IPS-NIHi11 (cell line): ENCODE measurements at regions not wholly inside any gene's neighbourhood (a gene's known extent, or its start where the extent isn't known, plus 50 kb on each side); places are given as distances from the start of the nearest gene placed in this dataset.

Experiments
- DNase-seq: peaks from one replicate; pipeline ENCODE4 v3.0.0; 2012; ENCODE audit warnings: mixed read lengths, low spot score

GRCh38 chr1:22376546-22376945 is 75.1 kb upstream of the ZBTB40 start:
- DNase-seq = no peak

- no peak for DNase-seq
Measured at GRCh38 chr1:22376976-22377375, 74.7 kb upstream of the ZBTB40 start.

- DNase-seq = no peak
Measured at GRCh38 chr1:22379566-22379965, 72.1 kb upstream of the ZBTB40 start.

- DNase-seq = no peak
Measured at GRCh38 chr1:22380024-22380785, 71.4 kb upstream of the ZBTB40 start.

GRCh38 chr1:22383526-22384294 is 67.9 kb upstream of the ZBTB40 start:
- peak; percentile 75 for DNase-seq

- no peak for DNase-seq
Measured at GRCh38 chr1:22385537-22385936, 66.1 kb upstream of the ZBTB40 start.

- DNase-seq = no peak
Measured at GRCh38 chr1:22386774-22387173, 64.9 kb upstream of the ZBTB40 start.

- DNase-seq = no peak
Measured at GRCh38 chr1:22387919-22388580, 63.6 kb upstream of the ZBTB40 start.

GRCh38 chr1:22388671-22389450 is 62.8 kb upstream of the ZBTB40 start:
- no peak for DNase-seq

GRCh38 chr1:22393587-22393986 is 58.1 kb upstream of the ZBTB40 start:
- no peak for DNase-seq

- no peak for DNase-seq
Measured at GRCh38 chr1:22398656-22399420, 52.8 kb upstream of the ZBTB40 start.

GRCh38 chr1:22399421-22400091 is 52.1 kb upstream of the ZBTB40 start:
- no peak for DNase-seq
